ENCODE measurements at regions not wholly inside any gene's neighbourhood (a gene's known extent, or its start where the extent isn't known, plus 50 kb on each side); places are given as distances from the start of the nearest gene placed in this dataset.
"Not testable (repeated sequence)": the region's sequence is repeated elsewhere in the genome, so short reads cannot be mapped to it uniquely, and the experiment has no call there.

DNA sequence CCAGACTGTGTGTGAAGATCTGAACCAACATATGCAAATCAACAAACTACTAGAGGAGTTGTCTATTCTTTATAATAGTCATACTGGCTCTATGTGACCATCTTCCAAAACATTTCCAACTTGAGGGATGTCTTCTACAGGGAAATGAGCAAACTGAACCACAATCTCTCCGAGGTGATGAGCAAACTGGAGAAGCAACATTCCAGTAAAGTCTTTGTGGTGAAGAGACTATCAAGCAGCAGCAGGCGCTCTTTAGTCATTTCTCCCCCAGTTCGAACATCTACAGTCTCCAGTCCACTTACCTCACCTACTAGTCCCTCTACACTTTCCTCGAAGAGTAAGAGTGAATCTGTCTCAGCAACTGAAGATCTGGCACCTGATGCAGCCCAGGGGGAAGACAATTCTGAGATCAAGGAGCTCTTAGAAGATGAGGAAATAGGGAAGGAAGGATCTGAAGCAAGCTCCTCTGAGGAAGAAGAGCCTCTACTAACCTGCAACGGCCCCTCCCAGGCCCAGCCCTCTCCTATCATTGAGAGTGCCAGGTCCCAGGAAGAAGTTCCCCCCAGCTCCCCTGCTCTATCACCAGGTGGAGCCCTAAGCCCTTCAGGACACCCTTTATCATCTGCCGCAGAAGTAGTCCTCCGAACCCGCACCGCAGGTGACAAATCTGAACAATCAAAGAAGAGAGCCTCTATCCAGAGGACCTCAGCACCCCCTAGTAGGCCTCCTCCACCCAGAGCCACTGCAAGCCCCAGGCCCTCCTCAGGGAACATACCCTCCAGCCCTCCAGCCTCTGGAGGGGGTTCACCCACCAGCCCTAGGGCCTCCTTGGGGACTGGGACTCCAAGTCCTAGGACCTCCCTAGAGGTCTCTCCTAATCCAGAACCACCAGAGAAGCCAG, 98.1 kb downstream of the HNRNPD start:
- no peak overlapping the region for H2AFZ ChIP-seq (replicated peaks)
- peaks cover 4% of the 10 kb centered on the region for H3K4me1 ChIP-seq
- no peaks in the 10 kb centered on the region for H3K79me2 ChIP-seq (ENCODE audit: low read depth)
- no peaks in the 10 kb centered on the region for H3F3A ChIP-seq (ENCODE audit: low read depth)
- Mint-ChIP-seq H3K27ac (no peak overlapping the region), H3K4me3 (no peak overlapping the region), H3K27me3 (ENCODE audit: insufficient read depth, low read depth) (peaks cover 2% of the 10 kb centered on the region), H3K9me3 (peaks cover 3% of the 10 kb centered on the region), H3K4me1 (no peaks in the 10 kb centered on the region), H3K36me3 (no peaks in the 10 kb centered on the region)
- no peak overlapping the region for H3K4me3 ChIP-seq
- no peak for DNase-seq (ENCODE audit: low spot score)
- TF ChIP-seq EZH2 (IDR thresholded peaks at IDR 0.05) (no peak), CTCF (IDR thresholded peaks at IDR 0.05) (no peak), EZH2phosphoT487 (IDR thresholded peaks at IDR 0.05) (no peak)
- no peaks in the 10 kb centered on the region for H3K9me3 ChIP-seq (ENCODE audit: low read depth)
- no peak overlapping the region for H3K4me2 ChIP-seq
- no peak overlapping the region for H3K27ac ChIP-seq
- H4K20me1 ChIP-seq (ENCODE audit: low read depth): no peaks in the 10 kb centered on the region
- H3K27me3 ChIP-seq: no peaks in the 10 kb centered on the region
- no peak overlapping the region for H3K9ac ChIP-seq
- no peaks in the 10 kb centered on the region for H3K36me3 ChIP-seq

- not testable (repeated sequence) for H3K27me3 Mint-ChIP-seq (ENCODE audit: insufficient read depth, low read depth); H3K4me3 Mint-ChIP-seq; H3K4me1 Mint-ChIP-seq; H3K9me3 Mint-ChIP-seq; DNase-seq (ENCODE audit: low spot score); H3K4me3 ChIP-seq; H3K4me2 ChIP-seq; H3K36me3 Mint-ChIP-seq; H4K20me1 ChIP-seq (ENCODE audit: low read depth); H3K4me1 ChIP-seq; H3K79me2 ChIP-seq (ENCODE audit: low read depth); H2AFZ ChIP-seq (replicated peaks); H3K27ac ChIP-seq; H3K36me3 ChIP-seq; H3K9me3 ChIP-seq (ENCODE audit: low read depth); H3K27me3 ChIP-seq; H3K27ac Mint-ChIP-seq; H3F3A ChIP-seq (ENCODE audit: low read depth); H3K9ac ChIP-seq
Observed at GRCh38 chr4:82274700-82275099, 99.1 kb downstream of the HNRNPD start.

DNA sequence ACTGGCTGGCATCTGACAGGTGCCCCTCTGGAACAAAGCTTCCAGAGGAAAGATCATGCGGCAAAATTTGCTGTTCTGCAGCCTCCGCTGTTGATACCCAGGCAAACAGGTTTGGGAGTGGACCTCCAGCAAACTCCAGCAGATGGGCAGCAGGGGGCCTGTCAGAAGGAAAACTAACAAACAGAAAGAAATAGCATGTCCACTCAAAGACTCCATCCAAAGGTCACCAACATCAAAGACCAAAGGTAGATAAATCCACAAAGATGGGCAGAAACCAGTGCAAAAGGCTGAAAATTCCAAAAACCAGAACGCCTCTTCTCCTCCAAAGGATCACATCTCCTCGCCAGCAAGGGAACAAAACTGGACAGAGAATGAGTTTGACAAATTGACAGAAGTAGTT, 101.3 kb downstream of the HNRNPD start:
- H3K4me1 Mint-ChIP-seq; H3K4me3 Mint-ChIP-seq; H3K4me1 ChIP-seq; H3K36me3 ChIP-seq; H3K79me2 ChIP-seq (ENCODE audit: low read depth); H3K4me3 ChIP-seq; H3K9me3 ChIP-seq (ENCODE audit: low read depth); H3K4me2 ChIP-seq; H3K9ac ChIP-seq; H3K9me3 Mint-ChIP-seq; H4K20me1 ChIP-seq (ENCODE audit: low read depth); DNase-seq (ENCODE audit: low spot score); H3K36me3 Mint-ChIP-seq; H3K27me3 ChIP-seq; H3F3A ChIP-seq (ENCODE audit: low read depth); H3K27ac Mint-ChIP-seq; H3K27me3 Mint-ChIP-seq (ENCODE audit: insufficient read depth, low read depth); H3K27ac ChIP-seq: not testable (repeated sequence)
- peak overlapping the region; percentile 76 for H2AFZ ChIP-seq (replicated peaks)

DNA sequence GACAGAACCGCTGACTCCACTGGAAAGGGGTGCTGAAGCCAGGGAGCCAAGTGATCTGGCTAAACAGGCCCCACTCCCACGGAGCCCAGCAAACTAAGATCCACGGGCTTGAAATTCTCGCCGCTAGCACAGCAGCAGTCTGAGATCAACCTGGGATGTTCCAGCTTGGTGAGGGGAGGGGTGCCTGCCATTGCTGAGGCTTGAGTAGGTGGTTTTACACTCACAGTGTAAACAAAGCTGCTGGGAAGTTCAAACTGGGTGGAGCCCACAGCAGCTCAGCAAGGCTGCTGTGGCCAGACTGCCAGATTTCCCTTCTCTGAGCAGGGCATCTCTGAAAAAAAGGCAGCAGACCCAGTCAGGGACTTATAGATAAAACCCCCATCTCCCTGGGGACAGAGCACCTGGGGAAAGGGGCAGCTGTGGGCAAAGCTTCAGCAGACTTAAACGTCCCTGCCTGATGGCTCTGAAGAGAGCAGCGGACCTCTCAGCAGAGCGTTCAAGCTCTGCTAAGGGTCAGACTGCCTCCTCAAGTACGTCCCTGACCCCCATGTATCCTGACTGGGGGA, 101.8 kb downstream of the HNRNPD start:
- H3K27me3 Mint-ChIP-seq (ENCODE audit: insufficient read depth, low read depth); H3F3A ChIP-seq (ENCODE audit: low read depth); H3K27me3 ChIP-seq; H4K20me1 ChIP-seq (ENCODE audit: low read depth); H3K79me2 ChIP-seq (ENCODE audit: low read depth); H3K4me1 Mint-ChIP-seq; H3K9ac ChIP-seq; H3K36me3 ChIP-seq; H3K4me1 ChIP-seq; DNase-seq (ENCODE audit: low spot score); H3K27ac Mint-ChIP-seq; H3K27ac ChIP-seq; H3K4me3 ChIP-seq; H3K4me2 ChIP-seq; H3K36me3 Mint-ChIP-seq; H3K9me3 Mint-ChIP-seq; H3K9me3 ChIP-seq (ENCODE audit: low read depth); H3K4me3 Mint-ChIP-seq: not testable (repeated sequence)
- H2AFZ ChIP-seq (replicated peaks): peak overlapping the region; percentile 76

DNA sequence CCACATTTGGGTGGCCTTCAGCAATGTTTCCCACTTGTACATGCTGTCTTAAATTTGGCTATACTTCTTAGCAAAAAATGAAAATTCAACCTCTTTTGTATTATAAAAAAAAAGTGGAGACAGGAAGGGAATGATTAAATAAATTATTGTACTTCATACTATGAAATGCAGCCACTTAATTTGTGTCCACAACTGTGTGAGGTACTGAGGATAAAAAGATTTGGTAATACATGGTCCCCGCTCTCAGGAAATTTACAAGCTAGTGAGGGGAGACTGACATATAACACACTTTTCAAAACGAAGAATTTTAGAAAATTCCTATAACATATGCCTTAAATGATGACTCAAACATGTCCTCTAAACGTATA, 105.0 kb downstream of the HNRNPD start:
- no peaks in the 10 kb centered on the region for H3K4me1 Mint-ChIP-seq

More for the DNA sequence above, 105.0 kb downstream of the HNRNPD start:
- Histone ChIP-seq H3K27me3 (no peaks in the 10 kb centered on the region), H3K27ac (no peak overlapping the region), H3F3A (ENCODE audit: low read depth) (no peaks in the 10 kb centered on the region), H2AFZ (replicated peaks) (no peak overlapping the region), H3K4me3 (no peak overlapping the region), H3K4me1 (peaks cover 4% of the 10 kb centered on the region), H3K4me2 (no peak overlapping the region), H3K79me2 (ENCODE audit: low read depth) (no peaks in the 10 kb centered on the region), H3K9ac (no peak overlapping the region), H3K9me3 (ENCODE audit: low read depth) (no peaks in the 10 kb centered on the region), H3K36me3 (no peaks in the 10 kb centered on the region), H4K20me1 (ENCODE audit: low read depth) (no peaks in the 10 kb centered on the region)
- Mint-ChIP-seq H3K27me3 (ENCODE audit: insufficient read depth, low read depth) (no peaks in the 10 kb centered on the region), H3K9me3 (no peaks in the 10 kb centered on the region), H3K27ac (no peak overlapping the region), H3K4me3 (no peak overlapping the region), H3K36me3 (no peaks in the 10 kb centered on the region)
- no peak for DNase-seq (ENCODE audit: low spot score)
- no peak for TF ChIP-seq EZH2phosphoT487 (IDR thresholded peaks at IDR 0.05)
- TF ChIP-seq EZH2 (IDR thresholded peaks at IDR 0.05): no peak
- TF ChIP-seq CTCF (IDR thresholded peaks at IDR 0.05): no peak

All from neural progenitor cell (in vitro differentiated cells).